HG03432 (cell line): ENCODE measurements at regions not wholly inside any gene's neighbourhood (a gene's known extent, or its start where the extent isn't known, plus 50 kb on each side); places are given as distances from the start of the nearest gene placed in this dataset.
"Not testable (repeated sequence)": the region's sequence is repeated elsewhere in the genome, so short reads cannot be mapped to it uniquely, and the experiment has no call there.

Experiments
- ATAC-seq: cut with Tn5 transposase; IDR thresholded peaks from one replicate; pipeline ENCODE4 v1.9.1; 2021; ENCODE audit warnings: mild to moderate bottlenecking, moderate library complexity; ENCODE audit not compliant: unreplicated experiment

GRCh38 chr12:131407221-131408035 is 303.5 kb upstream of the SFSWAP start:
- ATAC-seq, result no peak

- no peak for ATAC-seq
Observed at GRCh38 chr12:131408036-131408365, 302.9 kb upstream of the SFSWAP start.

- no peak for ATAC-seq
Observed at GRCh38 chr12:131408484-131408883, 302.4 kb upstream of the SFSWAP start.

- no peak for ATAC-seq
Observed at GRCh38 chr12:131409211-131409610, 301.7 kb upstream of the SFSWAP start.

- not testable (repeated sequence) for ATAC-seq
Observed at GRCh38 chr12:131411827-131412226, 299.1 kb upstream of the SFSWAP start.

- ATAC-seq, result no peak
Observed at GRCh38 chr12:131413006-131413405, 297.9 kb upstream of the SFSWAP start.

- ATAC-seq, result no peak
Observed at GRCh38 chr12:131413471-131413870, 297.4 kb upstream of the SFSWAP start.

- not testable (repeated sequence) for ATAC-seq
Observed at GRCh38 chr12:131414155-131414922, 296.6 kb upstream of the SFSWAP start.

GRCh38 chr12:131415781-131416180 is 295.1 kb upstream of the SFSWAP start:
- no peak for ATAC-seq

- ATAC-seq, result no peak
Observed at GRCh38 chr12:131418121-131418520, 292.8 kb upstream of the SFSWAP start.

GRCh38 chr12:131418884-131419283 is 292.0 kb upstream of the SFSWAP start:
- ATAC-seq, result no peak

GRCh38 chr12:131420867-131421447 is 289.9 kb upstream of the SFSWAP start:
- ATAC-seq, result no peak

- no peak for ATAC-seq
Observed at GRCh38 chr12:131421509-131422186, 289.2 kb upstream of the SFSWAP start.

- ATAC-seq, result no peak
Observed at GRCh38 chr12:131422187-131422520, 288.7 kb upstream of the SFSWAP start.

GRCh38 chr12:131422744-131423143 is 288.1 kb upstream of the SFSWAP start:
- no peak for ATAC-seq

GRCh38 chr12:131424270-131424669 is 286.6 kb upstream of the SFSWAP start:
- no peak for ATAC-seq

- ATAC-seq, result no peak
Observed at GRCh38 chr12:131425112-131426075, 285.5 kb upstream of the SFSWAP start.

- ATAC-seq, result no peak
Observed at GRCh38 chr12:131428091-131428685, 282.7 kb upstream of the SFSWAP start.

- ATAC-seq, result not testable (repeated sequence)
Observed at GRCh38 chr12:131429221-131429620, 281.7 kb upstream of the SFSWAP start.

- ATAC-seq, result not testable (repeated sequence)
Observed at GRCh38 chr12:131429697-131430096, 281.2 kb upstream of the SFSWAP start.
